Gastrocnemius medialis (tissue), 4 donors: ENCODE measurements at regions not wholly inside any gene's neighbourhood (a gene's known extent, or its start where the extent isn't known, plus 50 kb on each side); places are given as distances from the start of the nearest gene placed in this dataset.

Experiments used
- CTCF ChIP-seq, 5 experiments: fragments of 450-650 bp in 3 of 5; fragments of 200-600 bp in 2 of 5; sonication (generic) in 2 of 5; IDR thresholded peaks in 4 of 5; conservative IDR thresholded peaks in 1 of 5; 1 replicate in 4 of 5; 2 replicates in 1 of 5; pipeline ENCODE4 v1.5.1; 2016 to 2019; ENCODE audit warnings: antibody characterized with exemption in 5 of 5, mild to moderate bottlenecking in 3 of 5, moderate library complexity in 3 of 5
- POLR2A ChIP-seq, 2 donors: fragments of 450-650 bp; IDR thresholded peaks; one replicate each; pipeline ENCODE4 v1.6.1; 2017; ENCODE audit warnings: antibody characterized with exemption in 2 of 2, mild to moderate bottlenecking in 2 of 2, moderate library complexity in 2 of 2

- no peak for TF ChIP-seq CTCF (IDR thresholded peaks at IDR 0.05 in 4 of 5, conservative IDR thresholded peaks at IDR 0.05 in 1 of 5)
- no peak for TF ChIP-seq POLR2A (IDR thresholded peaks at IDR 0.05)
Observed at GRCh38 chr1:18007391-18008041, 100.1 kb upstream of the IGSF21 start.
